ENCODE measurements at regions not wholly inside any gene's neighbourhood (a gene's known extent, or its start where the extent isn't known, plus 50 kb on each side); places are given as distances from the start of the nearest gene placed in this dataset.

GRCh38 chr12:111024205-111024801 is 103.9 kb upstream of the MYL2 start:
- no peak overlapping the region for H4K91ac ChIP-seq (replicated peaks; ENCODE audit: insufficient read length, low read length)
- H3K36me3 ChIP-seq (ENCODE audit: control insufficient read depth in 2 of 4, insufficient read depth in 4 of 4, low read length in 3 of 4), result no peaks in the 10 kb centered on the region
- H3K4me2 ChIP-seq (ENCODE audit: insufficient read depth in 1 of 2, low read depth in 2 of 2, low read length in 2 of 2), result no peak overlapping the region
- H2BK12ac ChIP-seq (ENCODE audit: low read depth, low read length), result peak overlapping the region; percentile 75; the same call in 1 of the 2 replicates
- no peaks in the 10 kb centered on the region for H3K79me1 ChIP-seq (ENCODE audit: low read depth, low read length)
- ChIA-PET POLR2A (ENCODE audit: partially characterized antibody) (interaction anchor here (1.0 kb wide), 1 partner anchor 9 kb away, joined by 4 read pairs; no protein-coding TSS in a partner anchor), CTCF (ENCODE audit: partially characterized antibody) (interaction anchor here (0.7 to 5.5 kb wide), 38 partner anchors 8 to 1083 kb away, joined by 3 to 46 read pairs (median 4); no protein-coding TSS in a partner anchor)
- H3K4ac ChIP-seq (replicated peaks; ENCODE audit: insufficient read length, low read depth, low read length), result peak overlapping the region; percentile 65
- no peak overlapping the region for H3K27ac ChIP-seq (ENCODE audit: low read depth, low read length)
- TF ChIP-seq RAD21 (IDR thresholded peaks at IDR 0.05 in 1 of 2, conservative IDR thresholded peaks at IDR 0.05 in 1 of 2; ENCODE audit: low read depth in 2 of 2, low read length in 2 of 2) (peak; percentile 95 to 97), SP4 (IDR thresholded peaks at IDR 0.05; ENCODE audit: low read length) (no peak), GABPA (IDR thresholded peaks at IDR 0.05; ENCODE audit: borderline replicate concordance, insufficient read depth, low read length) (no peak), SP2 (IDR thresholded peaks at IDR 0.05; ENCODE audit: low read length) (no peak), TBP (IDR thresholded peaks at IDR 0.05; ENCODE audit: low read depth, low read length) (no peak), YY1 (IDR thresholded peaks at IDR 0.05; ENCODE audit: low read depth, low read length) (0 out of 2 replicates have a peak, but pooled peaks have one; percentile 14), TAF1 (IDR thresholded peaks at IDR 0.05; ENCODE audit: low read depth, low read length) (no peak)
- TF ChIP-seq, protein P1, sequence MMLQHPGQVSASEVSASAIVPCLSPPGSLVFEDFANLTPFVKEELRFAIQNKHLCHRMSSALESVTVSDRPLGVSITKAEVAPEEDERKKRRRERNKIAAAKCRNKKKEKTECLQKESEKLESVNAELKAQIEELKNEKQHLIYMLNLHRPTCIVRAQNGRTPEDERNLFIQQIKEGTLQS (IDR thresholded peaks at IDR 0.05; ENCODE audit: insufficient read depth, low read depth, low read length), result no peak
- TF ChIP-seq, protein P2, sequence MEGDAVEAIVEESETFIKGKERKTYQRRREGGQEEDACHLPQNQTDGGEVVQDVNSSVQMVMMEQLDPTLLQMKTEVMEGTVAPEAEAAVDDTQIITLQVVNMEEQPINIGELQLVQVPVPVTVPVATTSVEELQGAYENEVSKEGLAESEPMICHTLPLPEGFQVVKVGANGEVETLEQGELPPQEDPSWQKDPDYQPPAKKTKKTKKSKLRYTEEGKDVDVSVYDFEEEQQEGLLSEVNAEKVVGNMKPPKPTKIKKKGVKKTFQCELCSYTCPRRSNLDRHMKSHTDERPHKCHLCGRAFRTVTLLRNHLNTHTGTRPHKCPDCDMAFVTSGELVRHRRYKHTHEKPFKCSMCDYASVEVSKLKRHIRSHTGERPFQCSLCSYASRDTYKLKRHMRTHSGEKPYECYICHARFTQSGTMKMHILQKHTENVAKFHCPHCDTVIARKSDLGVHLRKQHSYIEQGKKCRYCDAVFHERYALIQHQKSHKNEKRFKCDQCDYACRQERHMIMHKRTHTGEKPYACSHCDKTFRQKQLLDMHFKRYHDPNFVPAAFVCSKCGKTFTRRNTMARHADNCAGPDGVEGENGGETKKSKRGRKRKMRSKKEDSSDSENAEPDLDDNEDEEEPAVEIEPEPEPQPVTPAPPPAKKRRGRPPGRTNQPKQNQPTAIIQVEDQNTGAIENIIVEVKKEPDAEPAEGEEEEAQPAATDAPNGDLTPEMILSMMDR (IDR thresholded peaks at IDR 0.05; ENCODE audit: control extremely low read depth in 1 of 3, insufficient read depth in 1 of 3, low read depth in 1 of 3, low read length in 3 of 3), result peak; percentile 83 to 97 (median 93)
- 0 out of 2 replicates have a peak overlapping the region, but pooled peaks have one; percentile 61 for H2BK20ac ChIP-seq (ENCODE audit: low read length)
- H2AFZ ChIP-seq (ENCODE audit: low read length), result no peak overlapping the region
- H2BK5ac ChIP-seq (ENCODE audit: low read depth, low read length), result no peak overlapping the region
- no peak overlapping the region for H3K14ac ChIP-seq (ENCODE audit: insufficient read length)
- no peak overlapping the region for H3K9ac ChIP-seq (replicated peaks in 1 of 4; ENCODE audit: extremely low read depth in 1 of 4, low read depth in 3 of 4, low read length in 3 of 4)
- H3K56ac ChIP-seq (replicated peaks; ENCODE audit: insufficient read length, low read depth, low read length), result no peak overlapping the region
- H3K4me1 ChIP-seq (replicated peaks in 1 of 4; ENCODE audit: control insufficient read depth in 3 of 4, insufficient read depth in 4 of 4, low read length in 3 of 4), result no peaks in the 10 kb centered on the region; a peak in 2 of 7 replicates
- no peak overlapping the region for H4K5ac ChIP-seq (ENCODE audit: insufficient read length, low read depth, low read length)
- H2AK5ac ChIP-seq (ENCODE audit: low read depth, low read length), result peak overlapping the region; percentile 75; the same call in 1 of the 2 replicates
- WGBS, 2 experiments (ENCODE audit: extremely low coverage in 1 of 2, insufficient coverage in 1 of 2, insufficient read length in 1 of 2, insufficient replicate concordance in 2 of 2, low coverage in 1 of 2, low lambda C conversion rate in 2 of 2, missing lambda C conversion rate in 1 of 2), result 16% methylated on average over 8 of the region's 8 CpGs; no CpG with 5 or more reads in 1 of the 2 experiments
- H3K27me3 ChIP-seq (replicated peaks in 1 of 4; ENCODE audit: control insufficient read depth in 3 of 4, extremely low read depth in 1 of 4, insufficient read depth in 3 of 4, low read length in 3 of 4), result peaks cover 0 to 2% (median 0%) of the 10 kb centered on the region in 4 experiments; a peak in 3 of 7 replicates
- FAIRE-seq, result peak; percentile 55
- H3K23me2 ChIP-seq (ENCODE audit: low read depth, low read length), result no peaks in the 10 kb centered on the region
- H3K79me2 ChIP-seq (ENCODE audit: control insufficient read depth in 1 of 2, insufficient read depth in 2 of 2, low read length in 2 of 2), result no peaks in the 10 kb centered on the region
- no peak overlapping the region for H2BK120ac ChIP-seq (replicated peaks; ENCODE audit: low read depth, low read length)
- no peak overlapping the region for H3K4me3 ChIP-seq (ENCODE audit: extremely low read depth in 1 of 4, insufficient read depth in 2 of 4, low read depth in 3 of 4, low read length in 4 of 4)
- DNase-seq (ENCODE audit: low read depth in 1 of 2, low spot score in 2 of 2), result peak in 1 of 2 experiments; percentile 90
- H3K18ac ChIP-seq (ENCODE audit: extremely low read depth, low read length), result no peak overlapping the region; the same call in 1 of the 2 replicates
- H3K9me3 ChIP-seq (ENCODE audit: insufficient read depth in 2 of 2, low read depth in 1 of 2, low read length in 1 of 2), result no peaks in the 10 kb centered on the region
- H4K20me1 ChIP-seq (replicated peaks in 1 of 2; ENCODE audit: control insufficient read depth in 1 of 2, insufficient read depth in 2 of 2, low read length in 2 of 2), result no peaks in the 10 kb centered on the region
- peak overlapping the region; percentile 99 for H2BK15ac ChIP-seq (ENCODE audit: low read length)
- no peak overlapping the region for H4K8ac ChIP-seq (ENCODE audit: extremely low read depth, insufficient read depth, low read length)
- no peak overlapping the region for H3K23ac ChIP-seq (ENCODE audit: insufficient read length)
